ENCODE measurements at regions not wholly inside any gene's neighbourhood (a gene's known extent, or its start where the extent isn't known, plus 50 kb on each side); places are given as distances from the start of the nearest gene placed in this dataset.

DNA sequence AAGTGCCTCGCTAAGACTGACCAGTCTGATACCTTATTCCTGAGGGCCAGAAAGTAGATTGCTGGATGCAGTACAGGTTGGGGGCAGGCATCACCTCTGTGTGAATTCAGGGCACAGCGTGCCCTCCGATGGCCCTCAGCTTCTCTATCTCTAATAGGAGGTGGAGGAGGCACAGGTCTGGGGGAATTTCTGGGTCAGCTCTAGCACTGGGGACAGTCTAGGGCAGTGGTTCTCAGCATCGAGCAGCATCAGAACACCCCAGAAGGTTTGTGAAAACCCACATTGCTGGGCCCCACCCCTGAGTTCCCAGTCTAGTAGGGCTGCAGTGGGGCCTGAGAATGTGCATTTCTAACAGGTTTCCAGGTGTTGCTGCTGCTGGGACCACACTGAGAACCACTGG is 166.7 kb downstream of the CDC5L start:
- TF ChIP-seq, protein P1, sequence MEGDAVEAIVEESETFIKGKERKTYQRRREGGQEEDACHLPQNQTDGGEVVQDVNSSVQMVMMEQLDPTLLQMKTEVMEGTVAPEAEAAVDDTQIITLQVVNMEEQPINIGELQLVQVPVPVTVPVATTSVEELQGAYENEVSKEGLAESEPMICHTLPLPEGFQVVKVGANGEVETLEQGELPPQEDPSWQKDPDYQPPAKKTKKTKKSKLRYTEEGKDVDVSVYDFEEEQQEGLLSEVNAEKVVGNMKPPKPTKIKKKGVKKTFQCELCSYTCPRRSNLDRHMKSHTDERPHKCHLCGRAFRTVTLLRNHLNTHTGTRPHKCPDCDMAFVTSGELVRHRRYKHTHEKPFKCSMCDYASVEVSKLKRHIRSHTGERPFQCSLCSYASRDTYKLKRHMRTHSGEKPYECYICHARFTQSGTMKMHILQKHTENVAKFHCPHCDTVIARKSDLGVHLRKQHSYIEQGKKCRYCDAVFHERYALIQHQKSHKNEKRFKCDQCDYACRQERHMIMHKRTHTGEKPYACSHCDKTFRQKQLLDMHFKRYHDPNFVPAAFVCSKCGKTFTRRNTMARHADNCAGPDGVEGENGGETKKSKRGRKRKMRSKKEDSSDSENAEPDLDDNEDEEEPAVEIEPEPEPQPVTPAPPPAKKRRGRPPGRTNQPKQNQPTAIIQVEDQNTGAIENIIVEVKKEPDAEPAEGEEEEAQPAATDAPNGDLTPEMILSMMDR (IDR thresholded peaks at IDR 0.05; ENCODE audit: low read length): no peak
- TF ChIP-seq EZH2 (IDR thresholded peaks at IDR 0.05; ENCODE audit: borderline replicate concordance, low read length): no peak

All from OCI-LY1 (cell line).